HCT116 (cell line): ENCODE measurements at regions not wholly inside any gene's neighbourhood (a gene's known extent, or its start where the extent isn't known, plus 50 kb on each side); places are given as distances from the start of the nearest gene placed in this dataset.
"Not testable (repeated sequence)": the region's sequence is repeated elsewhere in the genome, so short reads cannot be mapped to it uniquely, and the experiment has no call there.

Experiments used
- ATAC-seq: fragments of 200-7000 bp; cut with Tn5 transposase; 2 replicates; pipeline ENCODE4 v1.9.1; 2020; ENCODE audit warnings: mild to moderate bottlenecking, moderate library complexity
- BruUV-seq: library from RNA; stranded (reverse); fragments of 400-500 nt; replicated peaks from 2 replicates; lab custom pipeline; 2021; lab: Mats Ljungman, UMichigan
- CTCF ChIA-PET: fragments of 300-600 bp; sonication (Branson Sonifier 250); formaldehyde crosslinking; loops from one replicate; lab custom pipeline; 2021; ENCODE audit warnings: antibody characterized with exemption; lab: Charles Lee
- POLR2A ChIA-PET: fragments of 300-600, 350-600 bp; sonication (Branson Sonifier 250); formaldehyde crosslinking; loops from one replicate; lab custom pipeline; 2021; ENCODE audit warnings: antibody characterized with exemption; lab: Charles Lee
- RAD21 ChIA-PET, 2 experiments: fragments of 300-600 bp; sonication (Branson Sonifier 250); formaldehyde crosslinking; loops; one replicate each; lab custom pipeline; 2023; ENCODE audit warnings: low total read pairs in 2 of 2; ENCODE audit not compliant: uncharacterized antibody in 2 of 2, unreplicated experiment in 2 of 2, low non-redundant PET in 1 of 2; lab: Charles Lee
- DNase-seq: peaks from one replicate; pipeline ENCODE4 v3.0.0-alpha.2; 2010; ENCODE audit warnings: low read depth, low spot score
- H2AFZ ChIP-seq: fragments of 200-600 bp; shearing (Covaris generic), sonication (generic); 2 replicates; pipeline ENCODE4 v1.6.1; 2017; ENCODE audit warnings: low read depth, mixed run types, mixed read lengths, antibody characterized with exemption, low read length; ENCODE audit not compliant: poor library complexity, severe bottlenecking
- H3K27ac ChIP-seq: 2 replicates; pipeline ENCODE4 v1.5.1; 2012; ENCODE audit warnings: low read depth, low read length
- H3K27me3 ChIP-seq: fragments of 200-600 bp; sonication (generic); 2 replicates; pipeline ENCODE4 v1.6.1; 2016; ENCODE audit warnings: mixed run types, low read length, mixed read lengths; ENCODE audit not compliant: insufficient read depth
- H3K36me3 ChIP-seq, 2 experiments: fragments of 200-500 bp in 1 of 2; fragments of 200-600 bp in 1 of 2; sonication (Bioruptor generic) in 1 of 2; sonication (generic) in 1 of 2; 2 replicates each; pipeline versions ENCODE4 v1.5.1 to v1.6.1; 2014 to 2016; ENCODE audit warnings: low read length in 2 of 2, inconsistent platforms in 1 of 2, mixed read lengths in 1 of 2, mixed run types in 1 of 2; ENCODE audit not compliant: insufficient read depth in 2 of 2, control insufficient read depth in 1 of 2
- H3K4me1 ChIP-seq, 2 experiments: fragments of 200-600 bp in 1 of 2; sonication (generic) in 1 of 2; 2 replicates each; pipeline versions ENCODE4 v1.5.1 to v1.6.1; 2012 to 2017; ENCODE audit warnings: low read length in 2 of 2, inconsistent platforms in 1 of 2, mild to moderate bottlenecking in 1 of 2, mixed read lengths in 1 of 2, mixed run types in 1 of 2, moderate library complexity in 1 of 2; ENCODE audit not compliant: insufficient read depth in 2 of 2, control insufficient read depth in 1 of 2
- H3K4me2 ChIP-seq: fragments of 200-600 bp; sonication (generic); 2 replicates; pipeline ENCODE4 v1.6.1; 2017; ENCODE audit warnings: mixed run types, low read length, mixed read lengths
- H3K4me3 ChIP-seq, 2 experiments: fragments of 200-600 bp in 1 of 2; sonication (generic) in 1 of 2; replicated peaks in 1 of 2; 2 replicates each; pipeline ENCODE4 v1.5.1; 2011 to 2016; ENCODE audit warnings: low read length in 2 of 2, control low read depth in 1 of 2, low read depth in 1 of 2, mild to moderate bottlenecking in 1 of 2, mixed read lengths in 1 of 2, mixed run types in 1 of 2
- H3K79me2 ChIP-seq: fragments of 200-600 bp; sonication (generic); 2 replicates; pipeline ENCODE4 v1.6.1; 2017; ENCODE audit warnings: mild to moderate bottlenecking, mixed run types, low read length, moderate library complexity, mixed read lengths; ENCODE audit not compliant: insufficient read depth
- H3K9ac ChIP-seq: fragments of 200-600 bp; sonication (generic); 2 replicates; pipeline ENCODE4 v1.6.1; 2016; ENCODE audit warnings: low read length, mixed read lengths
- H3K9me2 ChIP-seq: fragments of 200-600 bp; sonication (generic), shearing (Covaris generic); 2 replicates; pipeline ENCODE4 v1.6.1; 2017; ENCODE audit warnings: mixed run types, mild to moderate bottlenecking, moderate library complexity; ENCODE audit not compliant: insufficient read depth
- H3K9me3 ChIP-seq, 2 experiments: fragments of 200-500 bp in 1 of 2; fragments of 200-600 bp in 1 of 2; sonication (Bioruptor generic) in 1 of 2; sonication (generic) in 1 of 2; 2 replicates each; pipeline ENCODE4 v1.6.1; 2014 to 2017; ENCODE audit warnings: low read length in 2 of 2, mixed read lengths in 2 of 2, inconsistent platforms in 1 of 2, low read depth in 1 of 2, mild to moderate bottlenecking in 1 of 2, mixed run types in 1 of 2, moderate library complexity in 1 of 2; ENCODE audit not compliant: control insufficient read depth in 1 of 2, insufficient read depth in 1 of 2
- H4K20me1 ChIP-seq: fragments of 200-600 bp; sonication (generic), shearing (Covaris generic); 2 replicates; pipeline ENCODE4 v1.6.1; 2017; ENCODE audit warnings: mixed run types, mild to moderate bottlenecking, moderate library complexity; ENCODE audit not compliant: insufficient read depth
- CBX3 ChIP-seq: IDR thresholded peaks from 2 replicates; pipeline ENCODE4 v1.6.1; 2012; ENCODE audit warnings: low read depth
- EZH2phosphoT487 ChIP-seq: fragments of 200-600 bp; IDR thresholded peaks from 2 replicates; pipeline ENCODE4 v1.6.1; 2018; ENCODE audit warnings: antibody characterized with exemption, borderline replicate concordance
- JUND ChIP-seq: IDR thresholded peaks from 2 replicates; pipeline ENCODE4 v1.6.1; 2012
- POLR2A ChIP-seq: IDR thresholded peaks from 2 replicates; pipeline ENCODE4 v1.7.0; 2011; ENCODE audit warnings: borderline replicate concordance; ENCODE audit not compliant: insufficient read depth, insufficient read length; ENCODE audit errors: extremely low read depth
- POLR2AphosphoS5 ChIP-seq: IDR thresholded peaks from 2 replicates; pipeline ENCODE4 v1.6.1; 2011; ENCODE audit warnings: mild to moderate bottlenecking, low read depth, low read length, moderate library complexity
- RAD21 ChIP-seq: IDR thresholded peaks from 2 replicates; pipeline ENCODE4 v1.6.1; 2012; ENCODE audit warnings: low read depth, mild to moderate bottlenecking
- SIN3A ChIP-seq: IDR thresholded peaks from 2 replicates; pipeline ENCODE4 v1.6.1; 2012; ENCODE audit warnings: low read depth
- SRF ChIP-seq: IDR thresholded peaks from 2 replicates; pipeline ENCODE4 v1.6.1; 2012; ENCODE audit warnings: low read depth
- TCF7L2 ChIP-seq: IDR thresholded peaks from 2 replicates; pipeline ENCODE4 v1.7.0; 2011; ENCODE audit warnings: borderline replicate concordance, inconsistent platforms; ENCODE audit not compliant: insufficient read depth, insufficient read length; ENCODE audit errors: extremely low read depth
- ZFX ChIP-seq: fragments of 450-650 bp; IDR thresholded peaks from 2 replicates; pipeline ENCODE4 v1.6.1; 2017
- intact Hi-C: fragments of 100-400 bp; cut with micrococcal nuclease; formaldehyde crosslinking; loops from 2 replicates; pipeline ENCODE4 v1.10.0; 2022

- no peaks in the 10 kb centered on the region for H3K4me1 ChIP-seq
- CTCF ChIA-PET: no interaction called here
- no peaks in the 10 kb centered on the region for H3K79me2 ChIP-seq
- RAD21 ChIA-PET: no interaction called here
- no peak overlapping the region for H3K9ac ChIP-seq
- H3K36me3 ChIP-seq: no peaks in the 10 kb centered on the region
- no peak for TF ChIP-seq POLR2AphosphoS5
- TF ChIP-seq POLR2A: no peak
- DNase-seq: no peak
- intact Hi-C loops: no loop called here
- no peaks in the 10 kb centered on the region for H4K20me1 ChIP-seq
- H3K27me3 ChIP-seq: no peaks in the 10 kb centered on the region
- H3K27ac ChIP-seq: no peak overlapping the region
- BruUV-seq: no TSS peak
- POLR2A ChIA-PET: no interaction called here
- no peaks in the 10 kb centered on the region for H3K9me2 ChIP-seq
- H3K4me2 ChIP-seq: no peak overlapping the region
- peaks cover 16 to 25% of the 10 kb centered on the region in 2 experiments; a peak in 2 of 4 replicates for H3K9me3 ChIP-seq
- no peak overlapping the region for H2AFZ ChIP-seq
- H3K4me3 ChIP-seq: no peak overlapping the region
- ATAC-seq: no peak
Observed at GRCh38 chr5:15365070-15365469, 134.9 kb upstream of the FBXL7 start.

- Histone ChIP-seq H3K4me1 (no peaks in the 10 kb centered on the region), H3K36me3 (no peaks in the 10 kb centered on the region), H3K9me3 (peaks cover 16 to 29% of the 10 kb centered on the region in 2 experiments; a peak in 2 of 4 replicates), H4K20me1 (no peaks in the 10 kb centered on the region), H3K9me2 (no peaks in the 10 kb centered on the region), H2AFZ (no peak overlapping the region), H3K27ac (no peak overlapping the region), H3K79me2 (no peaks in the 10 kb centered on the region), H3K27me3 (no peaks in the 10 kb centered on the region), H3K4me2 (no peak overlapping the region), H3K4me3 (no peak overlapping the region), H3K9ac (no peak overlapping the region)
- RAD21 ChIA-PET: no interaction called here
- no TSS peak for BruUV-seq
- intact Hi-C loops: no loop called here
- POLR2A ChIA-PET: no interaction called here
- no peak for ATAC-seq
- DNase-seq: no peak
- CTCF ChIA-PET: no interaction called here
- TF ChIP-seq RAD21: no peak
- TF ChIP-seq SRF: no peak
- no peak for TF ChIP-seq ZFX
- no peak for TF ChIP-seq TCF7L2
- TF ChIP-seq JUND: no peak
- no peak for TF ChIP-seq SIN3A
- TF ChIP-seq EZH2phosphoT487: no peak
- no peak for TF ChIP-seq CBX3
Observed at GRCh38 chr5:15363601-15364000, 136.4 kb upstream of the FBXL7 start.

GRCh38 chr5:15357092-15357453, 142.9 kb upstream of the FBXL7 start:
- intact Hi-C loops, H3K36me3 ChIP-seq, H3K4me2 ChIP-seq, DNase-seq, RAD21 ChIA-PET, H2AFZ ChIP-seq, H3K4me3 ChIP-seq, H3K27ac ChIP-seq, BruUV-seq, POLR2A ChIA-PET, H3K9me2 ChIP-seq, H4K20me1 ChIP-seq, H3K79me2 ChIP-seq, H3K27me3 ChIP-seq, ATAC-seq, CTCF ChIA-PET, H3K4me1 ChIP-seq, H3K9ac ChIP-seq: not testable (repeated sequence)
- H3K9me3 ChIP-seq: peaks cover 6 to 16% of the 10 kb centered on the region in 2 experiments; a peak in 2 of 4 replicates
